Tibial nerve (tissue), 4 donors: ENCODE measurements at regions not wholly inside any gene's neighbourhood (a gene's known extent, or its start where the extent isn't known, plus 50 kb on each side); places are given as distances from the start of the nearest gene placed in this dataset.

Experiments used
- DNase-seq, 2 donors: peaks; one replicate each; pipeline ENCODE4 v3.0.0-alpha.2; 2019; ENCODE audit warnings: low spot score in 2 of 2
- H3K27ac ChIP-seq, 4 donors: fragments of 200-600 bp; sonication (generic) in 3 of 4; one replicate each; pipeline ENCODE4 v1.5.1; 2017 to 2019; ENCODE audit warnings: mild to moderate bottlenecking in 1 of 4
- H3K27me3 ChIP-seq, 2 donors: fragments of 200-600 bp; sonication (generic) in 1 of 2; one replicate each; pipeline versions ENCODE4 v1.5.1 to v1.6.0; 2017 to 2019
- H3K36me3 ChIP-seq, 3 donors: fragments of 200-600 bp; sonication (generic); one replicate each; pipeline ENCODE4 v1.5.1; 2018 to 2019
- H3K4me1 ChIP-seq, 4 donors: fragments of 200-600 bp; sonication (generic) in 3 of 4; one replicate each; pipeline ENCODE4 v1.5.1; 2017 to 2019
- H3K4me3 ChIP-seq, 4 donors: fragments of 200-600 bp; sonication (generic) in 3 of 4; one replicate each; pipeline ENCODE4 v1.5.1; 2017 to 2019; ENCODE audit warnings: mild to moderate bottlenecking in 1 of 4, moderate library complexity in 1 of 4
- H3K9me3 ChIP-seq, 4 donors: fragments of 200-600 bp; sonication (generic) in 3 of 4; one replicate each; pipeline ENCODE4 v1.5.1; 2017 to 2019
- CTCF ChIP-seq, 5 experiments: fragments of 200-600 bp in 3 of 5; fragments of 450-650 bp in 2 of 5; sonication (generic) in 3 of 5; IDR thresholded peaks; one replicate each; pipeline ENCODE4 v1.5.1; 2016 to 2019; ENCODE audit warnings: antibody characterized with exemption in 5 of 5, mild to moderate bottlenecking in 3 of 5, moderate library complexity in 2 of 5
- EP300 ChIP-seq, 2 donors: sonication (generic); formaldehyde crosslinking; IDR thresholded peaks; one replicate each; pipeline ENCODE4 v1.6.1; 2017; ENCODE audit warnings: antibody characterized with exemption in 2 of 2, mild to moderate bottlenecking in 1 of 2
- POLR2A ChIP-seq, 2 donors: fragments of 450-650 bp; IDR thresholded peaks; one replicate each; pipeline ENCODE4 v1.6.1; 2017; ENCODE audit warnings: antibody characterized with exemption in 2 of 2, mild to moderate bottlenecking in 2 of 2, moderate library complexity in 2 of 2
- WGBS, 2 donors: methylation state at CpG; one replicate each; pipeline ENCODE4 v1.1.5; 2018; 5-methylcytosine and 5-hydroxymethylcytosine counted together

GRCh38 chr11:29518389-29519174 is 498.2 kb downstream of the KCNA4 start:
- WGBS, 2 donors = 73 to 83% methylated on average over 5 of the region's 5 CpGs
- Histone ChIP-seq H3K4me1 (no peaks in the 10 kb centered on the region), H3K9me3 (peaks cover 0 to 25% (median 0%) of the 10 kb centered on the region in 4 donors), H3K27ac (no peak overlapping the region), H3K4me3 (no peak overlapping the region), H3K36me3 (no peaks in the 10 kb centered on the region), H3K27me3 (no peaks in the 10 kb centered on the region)
- DNase-seq = no peak
- TF ChIP-seq POLR2A (IDR thresholded peaks at IDR 0.05) = no peak
- no peak for TF ChIP-seq EP300 (IDR thresholded peaks at IDR 0.05)
- no peak for TF ChIP-seq CTCF (IDR thresholded peaks at IDR 0.05)

- Histone ChIP-seq H3K27me3 (no peaks in the 10 kb centered on the region), H3K36me3 (no peaks in the 10 kb centered on the region), H3K27ac (no peak overlapping the region), H3K4me3 (no peak overlapping the region), H3K9me3 (no peaks in the 10 kb centered on the region), H3K4me1 (no peaks in the 10 kb centered on the region)
- no peak for DNase-seq
- TF ChIP-seq POLR2A (IDR thresholded peaks at IDR 0.05) = no peak
- TF ChIP-seq EP300 (IDR thresholded peaks at IDR 0.05) = no peak
- no peak for TF ChIP-seq CTCF (IDR thresholded peaks at IDR 0.05)
Observed at GRCh38 chr11:29511394-29511793, 505.4 kb downstream of the KCNA4 start.

GRCh38 chr11:29507376-29507775 is 509.5 kb downstream of the KCNA4 start:
- Histone ChIP-seq H3K27ac (no peak overlapping the region), H3K4me1 (no peaks in the 10 kb centered on the region), H3K27me3 (no peaks in the 10 kb centered on the region), H3K9me3 (no peaks in the 10 kb centered on the region), H3K36me3 (no peaks in the 10 kb centered on the region), H3K4me3 (no peak overlapping the region)
- TF ChIP-seq CTCF (IDR thresholded peaks at IDR 0.05) = no peak
- no peak for TF ChIP-seq EP300 (IDR thresholded peaks at IDR 0.05)
- TF ChIP-seq POLR2A (IDR thresholded peaks at IDR 0.05) = no peak
- no peak for DNase-seq

- TF ChIP-seq CTCF (IDR thresholded peaks at IDR 0.05) (no peak), EP300 (IDR thresholded peaks at IDR 0.05) (no peak)
- no peak for DNase-seq
- Histone ChIP-seq H3K27me3 (no peaks in the 10 kb centered on the region), H3K4me3 (no peak overlapping the region), H3K9me3 (no peaks in the 10 kb centered on the region), H3K36me3 (no peaks in the 10 kb centered on the region), H3K4me1 (no peaks in the 10 kb centered on the region), H3K27ac (no peak overlapping the region)
- WGBS, 2 donors = 86 to 87% methylated on average over 3 of the region's 3 CpGs
Observed at GRCh38 chr11:29495676-29496075, 521.2 kb downstream of the KCNA4 start.

- H3K27ac ChIP-seq = no peak overlapping the region
- no peak for TF ChIP-seq EP300 (IDR thresholded peaks at IDR 0.05)
- no peak for TF ChIP-seq POLR2A (IDR thresholded peaks at IDR 0.05)
- no peak for TF ChIP-seq CTCF (IDR thresholded peaks at IDR 0.05)
- no peak overlapping the region for H3K4me3 ChIP-seq
- no peaks in the 10 kb centered on the region for H3K27me3 ChIP-seq
- no peak for DNase-seq
- H3K9me3 ChIP-seq = no peaks in the 10 kb centered on the region
- H3K4me1 ChIP-seq = no peaks in the 10 kb centered on the region
- WGBS, 2 donors = 85 to 91% methylated on average over 1 of the region's 1 CpG
- no peaks in the 10 kb centered on the region for H3K36me3 ChIP-seq
Observed at GRCh38 chr11:29490938-29491337, 525.9 kb downstream of the KCNA4 start.
